H1 (cell line): ENCODE measurements at regions not wholly inside any gene's neighbourhood (a gene's known extent, or its start where the extent isn't known, plus 50 kb on each side); places are given as distances from the start of the nearest gene placed in this dataset.

Experiments
- CTCF ChIA-PET: fragments of 300-600 bp; sonication (Branson Sonifier 250); formaldehyde crosslinking; loops from one replicate; lab custom pipeline; 2021; ENCODE audit not compliant: partially characterized antibody; lab: Charles Lee
- POLR2A ChIA-PET: fragments of 300-600 bp; sonication (Branson Sonifier 250); formaldehyde crosslinking; loops from one replicate; lab custom pipeline; 2021; ENCODE audit warnings: inconsistent platforms; ENCODE audit not compliant: partially characterized antibody; lab: Charles Lee
- DNase-seq, 2 experiments: peaks; one replicate each; pipeline versions ENCODE4 v3.0.0 to v3.0.0-alpha.2; 2010 to 2022; ENCODE audit warnings: low spot score in 2 of 2, low read depth in 1 of 2, mixed read lengths in 1 of 2
- FAIRE-seq: peaks from 2 replicates; lab custom pipeline; 2011; peaks lifted over from hg19 to GRCh38; lab: Jason Lieb, UNC
- H2AFZ ChIP-seq: 2 replicates; pipeline ENCODE4 v1.8.1; 2012; ENCODE audit warnings: low read length, inconsistent platforms
- H2AK5ac ChIP-seq: 2 replicates; pipeline ENCODE4 v1.6.1; 2013; ENCODE audit warnings: low read depth, low read length
- H2BK120ac ChIP-seq: replicated peaks from 2 replicates; pipeline ENCODE3; 2013; ENCODE audit warnings: low read depth, low read length, inconsistent platforms
- H2BK12ac ChIP-seq: 2 replicates; pipeline ENCODE4 v1.6.1; 2013; ENCODE audit warnings: low read depth, low read length
- H2BK15ac ChIP-seq: 2 replicates; pipeline ENCODE4 v1.6.1; 2013; ENCODE audit warnings: low read length
- H2BK20ac ChIP-seq: 2 replicates; pipeline ENCODE4 v1.6.1; 2013; ENCODE audit warnings: low read length
- H2BK5ac ChIP-seq: 2 replicates; pipeline ENCODE4 v1.6.1; 2013; ENCODE audit warnings: low read depth, low read length
- H3K14ac ChIP-seq: 2 replicates; pipeline ENCODE4 v1.6.1; 2013; ENCODE audit warnings: inconsistent platforms; ENCODE audit not compliant: insufficient read length
- H3K18ac ChIP-seq: 2 replicates; pipeline ENCODE4 v1.6.1; 2013; ENCODE audit warnings: low read length; ENCODE audit errors: extremely low read depth
- H3K23ac ChIP-seq: 2 replicates; pipeline ENCODE4 v1.6.1; 2013; ENCODE audit warnings: inconsistent platforms; ENCODE audit not compliant: insufficient read length
- H3K23me2 ChIP-seq: 2 replicates; pipeline ENCODE4 v1.6.1; 2013; ENCODE audit warnings: low read depth, low read length
- H3K27ac ChIP-seq: 2 replicates; pipeline ENCODE4 v1.6.1; 2011; ENCODE audit warnings: low read depth, low read length, inconsistent platforms
- H3K27me3 ChIP-seq, 4 experiments: replicated peaks in 1 of 4; 1 replicate in 1 of 4; 2 replicates in 3 of 4; pipeline versions ENCODE4 v1.6.1 to v1.8.1; 2011 to 2013; ENCODE audit warnings: low read length in 3 of 4, mild to moderate bottlenecking in 3 of 4, inconsistent platforms in 2 of 4, mixed read lengths in 2 of 4, moderate library complexity in 1 of 4; ENCODE audit not compliant: control insufficient read depth in 3 of 4, insufficient read depth in 3 of 4; ENCODE audit errors: extremely low read depth in 1 of 4
- H3K36me3 ChIP-seq, 4 experiments: 2 replicates each; pipeline versions ENCODE4 v1.6.1 to v1.8.1; 2011 to 2013; ENCODE audit warnings: mild to moderate bottlenecking in 4 of 4, low read length in 3 of 4, moderate library complexity in 2 of 4, control low read depth in 1 of 4, inconsistent platforms in 1 of 4; ENCODE audit not compliant: insufficient read depth in 4 of 4, control insufficient read depth in 2 of 4
- H3K4ac ChIP-seq: replicated peaks from 2 replicates; pipeline ENCODE3; 2013; ENCODE audit warnings: low read length, low read depth, mixed read lengths, inconsistent platforms; ENCODE audit not compliant: insufficient read length
- H3K4me1 ChIP-seq, 4 experiments: replicated peaks in 1 of 4; 1 replicate in 1 of 4; 2 replicates in 3 of 4; pipeline versions ENCODE4 v1.6.1 to v1.8.1; 2011 to 2013; ENCODE audit warnings: low read length in 3 of 4, inconsistent platforms in 2 of 4, mixed read lengths in 1 of 4; ENCODE audit not compliant: insufficient read depth in 4 of 4, control insufficient read depth in 3 of 4
- H3K4me2 ChIP-seq, 2 experiments: 2 replicates each; pipeline versions ENCODE4 v1.6.1 to v1.8.1; 2011 to 2013; ENCODE audit warnings: low read depth in 2 of 2, low read length in 2 of 2, control low read depth in 1 of 2, inconsistent platforms in 1 of 2, mild to moderate bottlenecking in 1 of 2; ENCODE audit not compliant: insufficient read depth in 1 of 2
- H3K4me3 ChIP-seq, 4 experiments: fragments of 200-600, 300-600 bp in 1 of 4; sonication (generic), shearing (Covaris generic), sonication (Bioruptor Twin) in 1 of 4; 2 replicates each; pipeline versions ENCODE4 v1.5.1 to v1.8.1; 2011 to 2016; ENCODE audit warnings: low read length in 4 of 4, low read depth in 3 of 4, control low read depth in 2 of 4, inconsistent platforms in 2 of 4, mild to moderate bottlenecking in 2 of 4, mixed read lengths in 1 of 4, moderate library complexity in 1 of 4; ENCODE audit not compliant: insufficient read depth in 2 of 4; ENCODE audit errors: extremely low read depth in 1 of 4
- H3K56ac ChIP-seq: replicated peaks from 2 replicates; pipeline ENCODE3; 2013; ENCODE audit warnings: low read depth, mild to moderate bottlenecking, mixed read lengths, low read length, inconsistent platforms; ENCODE audit not compliant: insufficient read length
- H3K79me1 ChIP-seq: 2 replicates; pipeline ENCODE4 v1.6.1; 2013; ENCODE audit warnings: low read depth, low read length, control low read depth
- H3K79me2 ChIP-seq, 2 experiments: 2 replicates each; pipeline versions ENCODE4 v1.6.1 to v1.8.1; 2012 to 2013; ENCODE audit warnings: low read length in 2 of 2, mild to moderate bottlenecking in 2 of 2, inconsistent platforms in 1 of 2; ENCODE audit not compliant: insufficient read depth in 2 of 2, control insufficient read depth in 1 of 2
- H3K9ac ChIP-seq, 4 experiments: replicated peaks in 1 of 4; 1 replicate in 1 of 4; 2 replicates in 3 of 4; pipeline versions ENCODE4 v1.6.1 to v1.8.1; 2011 to 2013; ENCODE audit warnings: low read depth in 3 of 4, low read length in 3 of 4, control low read depth in 2 of 4, mild to moderate bottlenecking in 2 of 4, moderate library complexity in 2 of 4, inconsistent platforms in 1 of 4; ENCODE audit errors: extremely low read depth in 1 of 4
- H3K9me3 ChIP-seq, 2 experiments: 2 replicates each; pipeline versions ENCODE4 v1.6.1 to v1.8.1; 2012 to 2013; ENCODE audit warnings: mild to moderate bottlenecking in 2 of 2, moderate library complexity in 2 of 2, control low read depth in 1 of 2, inconsistent platforms in 1 of 2, low read depth in 1 of 2, low read length in 1 of 2, mixed read lengths in 1 of 2; ENCODE audit not compliant: insufficient read depth in 2 of 2
- H4K20me1 ChIP-seq, 2 experiments: replicated peaks in 1 of 2; 2 replicates each; pipeline versions ENCODE3 to v1.8.1; 2011 to 2013; ENCODE audit warnings: inconsistent platforms in 2 of 2, low read length in 2 of 2, mild to moderate bottlenecking in 1 of 2; ENCODE audit not compliant: insufficient read depth in 2 of 2, control insufficient read depth in 1 of 2
- H4K5ac ChIP-seq: 2 replicates; pipeline ENCODE4 v1.6.1; 2013; ENCODE audit warnings: low read length, low read depth, mixed read lengths, inconsistent platforms; ENCODE audit not compliant: insufficient read length
- H4K8ac ChIP-seq: 2 replicates; pipeline ENCODE4 v1.8.0; 2013; ENCODE audit warnings: mild to moderate bottlenecking, moderate library complexity, low read length, inconsistent platforms; ENCODE audit not compliant: insufficient read depth; ENCODE audit errors: extremely low read depth
- H4K91ac ChIP-seq: replicated peaks from 2 replicates; pipeline ENCODE3; 2013; ENCODE audit warnings: low read length, mixed read lengths, inconsistent platforms; ENCODE audit not compliant: insufficient read length
- CTBP2 ChIP-seq: IDR thresholded peaks from 2 replicates; pipeline ENCODE4 v1.7.0; 2011; ENCODE audit warnings: borderline replicate concordance, mild to moderate bottlenecking, moderate library complexity, mixed read lengths, low read length; ENCODE audit not compliant: insufficient read depth, insufficient read length
- JUN ChIP-seq: IDR thresholded peaks from 2 replicates; pipeline ENCODE4 v1.6.1; 2011; ENCODE audit warnings: low read depth, mild to moderate bottlenecking, improper control_type of control experiment, low read length
- JUND ChIP-seq: IDR thresholded peaks from 2 replicates; pipeline ENCODE4 v1.6.1; 2011; ENCODE audit warnings: mild to moderate bottlenecking, improper control_type of control experiment, low read length
- KDM1A ChIP-seq: fragments of 200-600, 300-600 bp; sonication (generic); IDR thresholded peaks from 2 replicates; pipeline ENCODE4 v1.7.1; 2016; ENCODE audit warnings: mild to moderate bottlenecking, low read length, borderline replicate concordance
- MAFK ChIP-seq: IDR thresholded peaks from 2 replicates; pipeline ENCODE4 v1.6.1; 2012; ENCODE audit warnings: low read depth, mild to moderate bottlenecking, improper control_type of control experiment, low read length
- POU5F1 ChIP-seq: IDR thresholded peaks from 2 replicates; pipeline ENCODE4 v1.6.1; 2011; ENCODE audit warnings: low read depth, mild to moderate bottlenecking, low read length, moderate library complexity
- RAD21 ChIP-seq, 2 experiments: IDR thresholded peaks in 1 of 2; conservative IDR thresholded peaks in 1 of 2; 2 replicates each; pipeline ENCODE4 v1.6.1; 2011; ENCODE audit warnings: low read depth in 2 of 2, low read length in 2 of 2, improper control_type of control experiment in 1 of 2, inconsistent platforms in 1 of 2, mild to moderate bottlenecking in 1 of 2, moderate library complexity in 1 of 2
- RNF2 ChIP-seq: fragments of 200-900, 300-1000 bp; sonication (generic); IDR thresholded peaks from 2 replicates; pipeline ENCODE4 v1.7.1; 2016; ENCODE audit warnings: borderline replicate concordance, low read depth, mild to moderate bottlenecking, antibody characterized with exemption, low read length; ENCODE audit not compliant: poor library complexity, severe bottlenecking; ENCODE audit errors: missing control alignments
- SIRT6 ChIP-seq: IDR thresholded peaks from one replicate; pipeline ENCODE4 v1.7.1; 2012; ENCODE audit warnings: low read length, inconsistent platforms
- SIX5 ChIP-seq: IDR thresholded peaks from 2 replicates; pipeline ENCODE4 v1.6.1; 2011; ENCODE audit warnings: mild to moderate bottlenecking, low read depth, low read length
- SP2 ChIP-seq: IDR thresholded peaks from 2 replicates; pipeline ENCODE4 v1.6.1; 2012; ENCODE audit warnings: mild to moderate bottlenecking, low read length, inconsistent platforms
- SRF ChIP-seq: IDR thresholded peaks from 2 replicates; pipeline ENCODE4 v1.6.1; 2011; ENCODE audit warnings: mild to moderate bottlenecking, low read depth, low read length, moderate library complexity
- TAF7 ChIP-seq: optimal IDR thresholded peaks from 2 replicates; pipeline ENCODE3; 2011; ENCODE audit warnings: low read depth, mild to moderate bottlenecking, inconsistent platforms, low read length, moderate library complexity, borderline replicate concordance
- TEAD4 ChIP-seq: IDR thresholded peaks from 2 replicates; pipeline ENCODE4 v1.6.1; 2012; ENCODE audit warnings: low read depth, low read length, inconsistent platforms, mixed read lengths
- WGBS, 2 experiments: shearing (Covaris generic) in 1 of 2; methylation state at CpG; one replicate each; pipeline versions ENCODE4 v1.1.6 to v1.1.7; 2013 to 2015; ENCODE audit warnings: low lambda C conversion rate in 2 of 2, mixed read lengths in 2 of 2, inconsistent platforms in 1 of 2, low coverage in 1 of 2, missing lambda C conversion rate in 1 of 2; ENCODE audit not compliant: insufficient replicate concordance in 2 of 2, insufficient coverage in 1 of 2, insufficient read length in 1 of 2; ENCODE audit errors: extremely low coverage in 1 of 2, missing lambda C conversion rate in 1 of 2; 5-methylcytosine and 5-hydroxymethylcytosine counted together

GRCh38 chr12:74732164-74732784 lies 194.6 kb downstream of the ATXN7L3B start:
- H3K4me3 ChIP-seq: no peak overlapping the region
- H3K27ac ChIP-seq: no peak overlapping the region
- no peak overlapping the region for H3K14ac ChIP-seq
- H2BK12ac ChIP-seq: no peak overlapping the region
- CTCF ChIA-PET: interaction anchor here (0.9 to 1.5 kb wide), 5 partner anchors 11 to 92 kb away, joined by 3 to 4 read pairs (median 3); no protein-coding TSS in a partner anchor
- peak overlapping the region; percentile 98 for H2AFZ ChIP-seq
- no peak overlapping the region for H4K8ac ChIP-seq
- H3K9me3 ChIP-seq: no peaks in the 10 kb centered on the region
- FAIRE-seq: no peak
- no peak overlapping the region for H3K9ac ChIP-seq
- H3K56ac ChIP-seq: no peak overlapping the region
- no peak overlapping the region for H4K5ac ChIP-seq
- H2BK5ac ChIP-seq: no peak overlapping the region
- H2AK5ac ChIP-seq: no peak overlapping the region
- no peaks in the 10 kb centered on the region for H4K20me1 ChIP-seq
- no peaks in the 10 kb centered on the region for H3K79me2 ChIP-seq
- H3K27me3 ChIP-seq: no peaks in the 10 kb centered on the region
- no peak overlapping the region for H4K91ac ChIP-seq
- H2BK20ac ChIP-seq: no peak overlapping the region
- no peak overlapping the region for H3K23ac ChIP-seq
- H3K18ac ChIP-seq: no peak overlapping the region
- no peaks in the 10 kb centered on the region for H3K4me1 ChIP-seq
- no peak overlapping the region for H2BK15ac ChIP-seq
- no peak overlapping the region for H3K4me2 ChIP-seq
- no peaks in the 10 kb centered on the region for H3K23me2 ChIP-seq
- H3K36me3 ChIP-seq: no peaks in the 10 kb centered on the region
- H3K79me1 ChIP-seq: no peaks in the 10 kb centered on the region
- POLR2A ChIA-PET: no interaction called here
- 90% methylated on average over 5 of the region's 5 CpGs; no CpG with 5 or more reads in 1 of the 2 experiments for WGBS, 2 experiments
- H3K4ac ChIP-seq: no peak overlapping the region
- no peak for DNase-seq
- no peak overlapping the region for H2BK120ac ChIP-seq
- no peak for TF ChIP-seq RNF2
- no peak for TF ChIP-seq RAD21 (IDR thresholded peaks at IDR 0.05 in 1 of 2, conservative IDR thresholded peaks at IDR 0.05 in 1 of 2; ENCODE audit: low read depth in 2 of 2, low read length in 2 of 2)
- TF ChIP-seq SRF: no peak
- no peak for TF ChIP-seq CTBP2
- TF ChIP-seq SIX5: no peak
- no peak for TF ChIP-seq MAFK
- TF ChIP-seq POU5F1: no peak
- TF ChIP-seq JUN: no peak
- TF ChIP-seq KDM1A: no peak
- TF ChIP-seq TAF7: no peak
- TF ChIP-seq TEAD4: no peak
- no peak for TF ChIP-seq SIRT6
- TF ChIP-seq JUND: no peak
- no peak for TF ChIP-seq SP2
